Neural crest cell (in vitro differentiated cells): ENCODE measurements at regions not wholly inside any gene's neighbourhood (a gene's known extent, or its start where the extent isn't known, plus 50 kb on each side); places are given as distances from the start of the nearest gene placed in this dataset.

Experiments used
- DNase-seq: peaks from one replicate; pipeline ENCODE4 v3.0.0; 2021; ENCODE audit warnings: low read depth, mixed read lengths, low spot score
- H3K27ac Mint-ChIP-seq: one replicate; pipeline ENCODE4 v1.8.0; 2021; ENCODE audit warnings: mild to moderate bottlenecking, mixed read lengths; ENCODE audit not compliant: unreplicated experiment
- H3K27me3 Mint-ChIP-seq: 2 replicates; pipeline ENCODE4 v1.8.0; 2021; ENCODE audit warnings: low read depth, mild to moderate bottlenecking, mixed read lengths
- H3K36me3 Mint-ChIP-seq: 2 replicates; pipeline ENCODE4 v1.8.0; 2021; ENCODE audit warnings: low read depth, mild to moderate bottlenecking, mixed read lengths
- H3K4me1 Mint-ChIP-seq: 2 replicates; pipeline ENCODE4 v1.8.0; 2021; ENCODE audit warnings: mixed read lengths
- H3K4me3 Mint-ChIP-seq: one replicate; pipeline ENCODE4 v1.8.0; 2021; ENCODE audit warnings: mild to moderate bottlenecking, mixed read lengths
- H3K9me3 Mint-ChIP-seq: 2 replicates; pipeline ENCODE4 v1.8.0; 2021; ENCODE audit warnings: mixed read lengths
- TF ChIP-seq, protein P1 (sequence below): fragments of 200-600 bp; sonication (generic); conservative IDR thresholded peaks from 2 replicates; pipeline ENCODE4 v1.5.0; 2021; ENCODE audit warnings: antibody characterized with exemption, mild to moderate bottlenecking

DNA sequence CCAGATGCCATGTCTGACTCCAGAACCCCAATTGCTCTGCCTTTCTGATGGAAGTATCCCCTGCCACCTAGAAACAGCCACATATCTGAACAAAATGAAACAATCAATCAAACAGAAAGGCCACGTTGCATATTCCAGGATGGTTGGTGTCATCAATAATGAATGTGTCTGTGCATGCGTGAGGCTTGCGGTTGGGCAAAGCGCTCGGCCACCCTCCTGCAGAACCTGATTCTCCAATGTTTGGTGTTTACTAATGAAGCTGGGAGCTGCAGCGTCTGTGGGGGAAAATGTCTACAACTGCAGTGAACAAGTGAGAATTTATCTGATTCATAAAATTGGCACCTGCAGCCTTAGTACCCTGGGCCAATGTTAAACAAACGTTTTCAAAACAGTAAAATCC is 121.2 kb upstream of the ADARB2 start:
- H3K4me3 Mint-ChIP-seq = no peak overlapping the region
- no peaks in the 10 kb centered on the region for H3K27me3 Mint-ChIP-seq
- no peaks in the 10 kb centered on the region for H3K36me3 Mint-ChIP-seq
- no peak overlapping the region for H3K27ac Mint-ChIP-seq
- TF ChIP-seq, protein P1, sequence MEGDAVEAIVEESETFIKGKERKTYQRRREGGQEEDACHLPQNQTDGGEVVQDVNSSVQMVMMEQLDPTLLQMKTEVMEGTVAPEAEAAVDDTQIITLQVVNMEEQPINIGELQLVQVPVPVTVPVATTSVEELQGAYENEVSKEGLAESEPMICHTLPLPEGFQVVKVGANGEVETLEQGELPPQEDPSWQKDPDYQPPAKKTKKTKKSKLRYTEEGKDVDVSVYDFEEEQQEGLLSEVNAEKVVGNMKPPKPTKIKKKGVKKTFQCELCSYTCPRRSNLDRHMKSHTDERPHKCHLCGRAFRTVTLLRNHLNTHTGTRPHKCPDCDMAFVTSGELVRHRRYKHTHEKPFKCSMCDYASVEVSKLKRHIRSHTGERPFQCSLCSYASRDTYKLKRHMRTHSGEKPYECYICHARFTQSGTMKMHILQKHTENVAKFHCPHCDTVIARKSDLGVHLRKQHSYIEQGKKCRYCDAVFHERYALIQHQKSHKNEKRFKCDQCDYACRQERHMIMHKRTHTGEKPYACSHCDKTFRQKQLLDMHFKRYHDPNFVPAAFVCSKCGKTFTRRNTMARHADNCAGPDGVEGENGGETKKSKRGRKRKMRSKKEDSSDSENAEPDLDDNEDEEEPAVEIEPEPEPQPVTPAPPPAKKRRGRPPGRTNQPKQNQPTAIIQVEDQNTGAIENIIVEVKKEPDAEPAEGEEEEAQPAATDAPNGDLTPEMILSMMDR = no peak
- DNase-seq = no peak
- no peaks in the 10 kb centered on the region for H3K4me1 Mint-ChIP-seq
- peaks cover 3% of the 10 kb centered on the region for H3K9me3 Mint-ChIP-seq

DNA sequence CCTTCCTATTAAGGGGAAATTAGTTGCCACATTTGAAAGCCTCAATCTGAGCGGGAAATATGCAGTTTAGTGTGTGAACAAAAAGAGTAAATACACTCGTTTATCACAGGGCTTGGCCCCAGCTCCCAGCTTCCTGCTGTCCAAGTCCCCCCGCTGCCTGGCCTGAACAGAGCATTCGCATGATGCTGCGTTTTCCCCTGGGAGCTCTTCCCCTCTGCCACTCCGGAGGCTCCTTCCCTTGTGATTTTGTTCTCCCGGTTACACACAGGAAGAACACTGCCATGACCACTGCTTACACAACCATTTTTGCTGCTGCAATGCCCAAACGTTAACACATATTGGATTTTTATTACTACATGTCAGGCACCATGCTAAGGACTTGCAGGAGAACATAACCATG is 120.7 kb upstream of the ADARB2 start:
- TF ChIP-seq, protein P1 = no peak
- Mint-ChIP-seq H3K9me3 (no peaks in the 10 kb centered on the region), H3K4me1 (no peaks in the 10 kb centered on the region), H3K27ac (no peak overlapping the region), H3K27me3 (no peaks in the 10 kb centered on the region), H3K4me3 (no peak overlapping the region), H3K36me3 (no peaks in the 10 kb centered on the region)
- DNase-seq = no peak

DNA sequence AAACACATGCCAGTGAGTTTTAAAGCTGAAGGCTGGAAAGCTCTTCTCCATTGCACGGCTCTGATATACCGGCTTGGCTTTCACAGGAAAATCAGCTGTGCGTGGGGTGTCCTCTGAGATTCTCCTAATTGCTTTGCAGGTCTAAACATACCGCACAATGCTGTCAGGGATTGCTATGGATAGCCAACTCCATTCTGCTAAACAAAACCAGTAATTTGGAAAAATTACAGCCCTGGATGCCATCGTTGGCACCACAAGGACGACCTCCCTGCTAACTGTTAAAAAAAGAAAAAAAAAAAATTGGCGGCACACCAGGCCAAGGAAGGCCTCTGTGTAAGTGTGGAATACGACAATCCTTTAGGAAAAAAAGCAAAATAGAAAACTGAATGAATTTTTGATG is 118.6 kb upstream of the ADARB2 start:
- DNase-seq = no peak
- no peaks in the 10 kb centered on the region for H3K9me3 Mint-ChIP-seq
- H3K27ac Mint-ChIP-seq = no peak overlapping the region
- H3K4me3 Mint-ChIP-seq = no peak overlapping the region
- H3K4me1 Mint-ChIP-seq = no peaks in the 10 kb centered on the region
- TF ChIP-seq, protein P1 = no peak
- no peaks in the 10 kb centered on the region for H3K27me3 Mint-ChIP-seq
- H3K36me3 Mint-ChIP-seq = no peaks in the 10 kb centered on the region

DNA sequence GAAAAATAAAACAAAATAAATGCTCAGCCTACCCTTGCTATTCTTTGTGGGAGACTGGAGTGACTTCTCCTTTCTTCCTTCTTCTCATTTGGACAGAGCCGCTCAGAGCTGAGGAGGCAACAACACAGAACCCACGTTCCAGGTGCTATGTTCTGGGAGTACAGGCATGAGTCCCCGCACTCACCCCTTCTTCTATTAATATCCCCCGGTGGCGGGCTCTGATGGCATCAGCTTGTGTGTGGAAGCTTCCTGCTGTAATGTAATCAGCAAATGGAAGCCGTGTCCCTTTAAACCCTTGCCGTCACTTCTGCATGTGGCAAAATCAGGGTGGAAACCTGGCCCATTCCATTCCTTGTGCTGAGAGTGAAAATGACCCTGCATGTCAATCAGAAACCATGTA is 116.9 kb upstream of the ADARB2 start:
- Mint-ChIP-seq H3K27me3 (no peaks in the 10 kb centered on the region), H3K4me1 (no peaks in the 10 kb centered on the region), H3K4me3 (no peak overlapping the region), H3K36me3 (no peaks in the 10 kb centered on the region), H3K27ac (no peak overlapping the region), H3K9me3 (no peaks in the 10 kb centered on the region)
- TF ChIP-seq, protein P1 = no peak
- no peak for DNase-seq

DNA sequence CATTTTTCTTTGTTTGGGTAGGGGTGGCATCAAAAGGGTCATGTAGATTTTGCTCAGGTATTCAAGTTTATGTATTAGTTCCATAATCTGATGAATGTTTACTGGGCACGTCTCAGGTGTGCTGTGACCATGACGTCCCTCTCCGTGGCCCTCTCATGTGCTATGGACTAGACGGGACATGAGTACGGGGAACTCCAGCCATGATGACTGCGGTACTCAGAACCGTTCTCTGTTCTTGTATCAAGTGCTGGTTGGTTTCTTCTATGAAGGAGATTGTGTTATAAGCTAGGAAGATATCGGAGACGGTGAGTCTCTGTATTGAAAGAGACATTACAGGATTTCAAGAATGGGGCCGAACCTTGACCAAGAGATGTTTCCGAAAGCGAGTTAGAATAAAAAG is 116.5 kb upstream of the ADARB2 start:
- no peak overlapping the region for H3K4me3 Mint-ChIP-seq
- TF ChIP-seq, protein P1 = no peak
- H3K9me3 Mint-ChIP-seq = no peaks in the 10 kb centered on the region
- no peaks in the 10 kb centered on the region for H3K27me3 Mint-ChIP-seq
- no peak overlapping the region for H3K27ac Mint-ChIP-seq
- DNase-seq = no peak
- H3K36me3 Mint-ChIP-seq = no peaks in the 10 kb centered on the region
- no peaks in the 10 kb centered on the region for H3K4me1 Mint-ChIP-seq

DNA sequence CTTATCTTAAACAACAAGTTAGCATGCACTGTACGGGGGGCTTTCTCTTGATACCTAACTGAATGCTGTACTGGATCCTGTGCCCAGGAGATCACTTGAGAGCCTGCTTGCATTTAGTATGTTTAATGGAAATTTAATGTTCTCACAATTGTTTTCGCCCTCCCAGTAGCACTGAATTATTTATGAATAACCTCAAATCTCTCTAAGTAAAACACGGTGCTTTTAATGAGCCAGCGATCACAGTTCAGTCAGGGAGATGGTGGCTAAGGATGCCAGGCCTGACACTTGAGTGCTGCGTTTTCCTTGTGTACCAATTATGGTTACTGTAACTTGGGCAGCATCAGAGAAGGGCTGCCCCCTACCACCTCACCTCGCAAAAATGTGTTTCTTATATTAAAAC is 115.5 kb upstream of the ADARB2 start:
- no peak overlapping the region for H3K27ac Mint-ChIP-seq
- H3K36me3 Mint-ChIP-seq = no peaks in the 10 kb centered on the region
- no peak overlapping the region for H3K4me3 Mint-ChIP-seq
- H3K4me1 Mint-ChIP-seq = no peaks in the 10 kb centered on the region
- H3K27me3 Mint-ChIP-seq = no peaks in the 10 kb centered on the region
- DNase-seq = no peak
- H3K9me3 Mint-ChIP-seq = no peaks in the 10 kb centered on the region
- TF ChIP-seq, protein P1 = no peak
